ENCODE measurements at regions not wholly inside any gene's neighbourhood (a gene's known extent, or its start where the extent isn't known, plus 50 kb on each side); places are given as distances from the start of the nearest gene placed in this dataset.

DNA sequence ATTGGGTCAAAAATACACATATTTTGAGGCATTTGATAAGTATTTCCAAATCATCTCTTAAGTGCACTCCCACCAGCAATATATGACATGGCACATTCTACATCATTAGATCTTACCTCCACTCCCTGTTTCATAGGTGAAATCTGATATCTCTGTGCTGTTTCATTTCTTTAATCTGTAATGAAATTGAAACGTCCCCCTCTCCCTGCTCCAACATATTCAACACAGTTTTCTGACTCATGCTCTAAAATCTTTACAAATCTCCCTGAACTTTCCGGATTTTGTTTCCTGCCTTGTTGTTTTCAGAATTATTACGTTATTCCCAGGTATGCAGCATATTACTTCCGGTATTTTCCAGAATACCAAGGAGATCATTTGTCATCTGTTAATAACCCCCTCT, 66.1 kb upstream of the AKT3 start:
- DNase-seq (ENCODE audit: low spot score), result no peak

DNA sequence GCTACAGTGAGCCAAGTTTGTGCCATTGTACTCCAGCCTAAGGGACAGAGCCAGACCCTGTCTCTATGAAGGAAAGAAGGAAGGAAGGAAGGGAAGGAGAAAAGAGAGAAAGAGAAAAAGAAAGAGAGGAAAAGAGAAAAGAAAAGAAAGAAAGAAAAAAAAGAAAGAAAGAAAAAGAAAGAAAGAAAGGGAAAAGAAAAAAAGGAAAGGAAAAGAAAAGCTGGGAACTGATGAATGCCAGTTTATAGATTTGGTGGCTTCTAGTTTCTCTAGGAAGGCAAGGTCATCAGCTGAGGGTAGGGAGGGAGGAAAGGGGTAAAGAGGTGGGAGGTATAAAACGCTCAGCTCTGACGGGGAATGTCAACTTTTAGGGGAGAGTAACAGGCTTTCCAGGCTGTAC, 62.3 kb upstream of the AKT3 start:
- no peak for DNase-seq (ENCODE audit: low spot score)

DNA sequence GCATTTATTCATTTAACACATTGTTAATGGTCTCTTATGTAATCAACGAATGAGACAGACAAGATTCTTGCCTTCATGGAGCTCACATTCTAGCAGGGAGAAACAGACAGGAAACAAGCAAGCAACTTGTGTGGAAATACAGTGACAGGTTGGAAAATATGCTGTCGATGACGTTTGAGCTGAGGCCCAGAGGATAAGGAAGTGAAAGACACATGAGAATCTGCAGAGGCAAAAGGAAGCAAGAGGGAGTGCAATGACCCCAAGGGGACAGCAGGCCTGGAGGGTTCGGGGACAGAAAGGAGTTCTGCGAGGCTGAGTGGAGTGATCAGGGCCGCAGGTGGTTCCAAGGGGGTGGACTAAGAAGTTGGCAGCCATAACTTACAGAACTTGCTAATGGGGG, 60.6 kb upstream of the AKT3 start:
- DNase-seq (ENCODE audit: low spot score), result no peak

DNA sequence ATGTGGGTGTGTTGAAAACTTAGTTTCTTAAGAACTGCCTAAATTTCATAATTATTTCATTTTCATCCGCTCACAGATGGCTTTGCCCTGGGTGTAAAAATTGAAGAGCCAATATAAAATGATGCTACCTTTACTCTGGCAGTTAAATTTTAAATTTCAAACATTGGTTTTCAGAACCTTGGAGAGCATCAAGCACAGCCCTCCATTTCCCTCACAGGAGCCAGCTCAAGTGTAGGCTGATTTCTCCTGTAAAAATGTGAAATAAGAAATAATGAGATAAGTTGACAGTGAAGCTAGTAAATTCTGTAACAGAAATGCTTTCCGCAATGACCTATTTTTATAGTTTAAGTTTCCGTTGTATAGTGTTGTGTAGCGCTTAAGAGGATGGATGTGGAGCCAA, 53.9 kb upstream of the AKT3 start:
- no peak for DNase-seq (ENCODE audit: low spot score)

DNA sequence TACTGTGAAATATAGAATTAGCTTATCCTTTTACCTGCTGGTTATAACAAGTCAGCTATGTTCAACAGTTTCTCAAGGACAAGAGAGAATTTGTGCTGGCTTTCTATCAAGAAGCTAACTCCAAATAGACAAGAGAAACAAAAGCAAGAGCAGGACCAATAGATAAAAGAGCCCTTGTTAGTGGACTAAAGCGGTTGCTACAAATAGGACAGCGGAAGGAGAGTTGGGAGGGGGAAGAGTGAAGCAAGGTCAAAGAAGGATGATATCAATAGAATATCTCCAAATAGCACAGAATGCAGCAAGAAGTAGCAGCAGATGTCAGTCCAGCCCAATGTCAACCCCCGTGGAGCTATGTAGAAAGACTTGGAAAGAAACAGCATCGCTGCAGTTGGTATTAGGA, 53.0 kb upstream of the AKT3 start:
- no peak for DNase-seq (ENCODE audit: low spot score)

DNA sequence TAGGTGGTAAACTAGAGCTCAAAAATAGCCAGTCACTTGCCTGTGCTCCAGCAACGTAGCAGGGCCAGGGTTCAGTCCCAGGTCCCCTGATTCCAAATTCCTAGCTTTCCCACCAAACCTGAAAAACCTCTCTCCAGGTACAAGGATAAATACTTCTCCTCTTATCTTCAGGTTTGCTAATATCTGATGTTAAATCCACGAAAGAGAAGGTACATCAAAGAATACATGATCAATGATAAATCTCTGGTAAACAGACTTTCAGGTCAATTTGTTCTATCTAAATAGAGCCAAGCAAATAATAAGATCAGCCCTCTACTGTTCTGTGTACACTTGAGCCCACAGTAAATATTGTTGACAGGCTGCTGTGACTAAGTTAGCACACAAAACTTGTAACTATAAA, 52.1 kb upstream of the AKT3 start:
- no peak for DNase-seq (ENCODE audit: low spot score)

All from LoVo (cell line).